ENCODE measurements at regions not wholly inside any gene's neighbourhood (a gene's known extent, or its start where the extent isn't known, plus 50 kb on each side); places are given as distances from the start of the nearest gene placed in this dataset.
"Not testable (repeated sequence)": the region's sequence is repeated elsewhere in the genome, so short reads cannot be mapped to it uniquely, and the experiment has no call there.

- DNase-seq (ENCODE audit: low read depth): no peak
Observed at GRCh38 chr12:17695495-17695894, 394.5 kb downstream of the RERGL start.

GRCh38 chr12:17691369-17691768 lies 398.6 kb downstream of the RERGL start:
- no peak for DNase-seq (ENCODE audit: low read depth)

- DNase-seq (ENCODE audit: low read depth): no peak
Observed at GRCh38 chr12:17680220-17680619, 409.8 kb downstream of the RERGL start.

GRCh38 chr12:17666641-17667324 lies 423.2 kb downstream of the RERGL start:
- DNase-seq (ENCODE audit: low read depth): no peak

GRCh38 chr12:17665839-17666238 lies 424.2 kb downstream of the RERGL start:
- DNase-seq (ENCODE audit: low read depth): no peak

- no peak for DNase-seq (ENCODE audit: low read depth)
Observed at GRCh38 chr12:17661250-17661649, 428.7 kb downstream of the RERGL start.

- no peak for DNase-seq (ENCODE audit: low read depth)
Observed at GRCh38 chr12:17652436-17652835, 437.6 kb downstream of the RERGL start.

GRCh38 chr12:17642340-17642650 lies 447.7 kb downstream of the RERGL start:
- DNase-seq (ENCODE audit: low read depth): no peak

GRCh38 chr12:17640615-17641014 lies 449.4 kb downstream of the RERGL start:
- no peak for DNase-seq (ENCODE audit: low read depth)

- DNase-seq (ENCODE audit: low read depth): no peak
Observed at GRCh38 chr12:17618831-17619230, 471.2 kb downstream of the RERGL start.

GRCh38 chr12:17609701-17610100 lies 480.3 kb downstream of the RERGL start:
- DNase-seq (ENCODE audit: low read depth): no peak

GRCh38 chr12:17609153-17609552 lies 480.8 kb downstream of the RERGL start:
- no peak for DNase-seq (ENCODE audit: low read depth)

- DNase-seq (ENCODE audit: low read depth): no peak
Observed at GRCh38 chr12:17595111-17595510, 494.9 kb downstream of the RERGL start.

- no peak for DNase-seq (ENCODE audit: low read depth)
Observed at GRCh38 chr12:17593715-17594406, 496.1 kb downstream of the RERGL start.

- no peak for DNase-seq (ENCODE audit: low read depth)
Observed at GRCh38 chr12:17592472-17592871, 497.5 kb downstream of the RERGL start.

- DNase-seq (ENCODE audit: low read depth): no peak
Observed at GRCh38 chr12:17591005-17591681, 498.9 kb downstream of the RERGL start.

GRCh38 chr12:17588968-17589367 lies 501.0 kb downstream of the RERGL start:
- DNase-seq (ENCODE audit: low read depth): no peak

- no peak for DNase-seq (ENCODE audit: low read depth)
Observed at GRCh38 chr12:17579205-17580026, 510.6 kb downstream of the RERGL start.

- no peak for DNase-seq (ENCODE audit: low read depth)
Observed at GRCh38 chr12:17577405-17577804, 512.6 kb downstream of the RERGL start.

GRCh38 chr12:17572250-17572649 lies 517.7 kb downstream of the RERGL start:
- DNase-seq (ENCODE audit: low read depth): no peak

- DNase-seq (ENCODE audit: low read depth): no peak
Observed at GRCh38 chr12:17571047-17571446, 518.9 kb downstream of the RERGL start.

GRCh38 chr12:17564630-17565029 lies 525.4 kb downstream of the RERGL start:
- not testable (repeated sequence) for DNase-seq (ENCODE audit: low read depth)

GRCh38 chr12:17550011-17550410 lies 540.0 kb downstream of the RERGL start:
- no peak for DNase-seq (ENCODE audit: low read depth)

All from stromal cell of bone marrow (primary cell).